ENCODE measurements at regions not wholly inside any gene's neighbourhood (a gene's known extent, or its start where the extent isn't known, plus 50 kb on each side); places are given as distances from the start of the nearest gene placed in this dataset.
A peak's percentile ranks its signal among the peaks of the same experiment; 100 is the strongest.

DNA sequence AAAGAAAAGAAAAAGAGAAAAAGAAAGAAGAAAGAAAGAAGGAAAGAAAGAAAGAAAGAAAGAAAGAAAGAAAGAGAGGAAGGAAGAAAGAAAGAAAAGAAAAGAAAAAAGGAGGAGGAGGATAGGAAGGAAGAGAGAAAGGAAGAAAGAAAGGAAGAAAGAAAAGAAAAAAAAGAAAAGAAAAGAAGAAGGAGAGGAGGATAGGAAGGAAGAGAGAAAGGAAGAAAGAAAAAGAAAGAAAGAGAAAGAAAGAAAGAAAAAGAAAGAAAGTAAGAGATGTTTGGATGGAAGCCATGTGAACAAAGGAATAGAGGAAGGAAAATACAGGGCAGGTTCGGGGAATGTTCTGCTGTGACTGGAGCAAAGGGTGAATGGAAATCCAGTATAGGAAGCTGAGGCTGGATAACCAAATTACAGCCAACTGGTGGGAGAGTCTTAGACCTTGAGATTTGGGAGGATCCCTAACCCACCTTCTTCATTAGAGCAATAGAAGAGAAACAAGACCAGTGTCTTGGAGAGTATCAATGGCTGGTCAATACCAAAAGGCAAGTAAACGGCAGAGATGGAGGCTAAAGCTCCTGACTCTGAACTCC, 94.9 kb downstream of the RASSF10 start:
- H3K27ac ChIP-seq (ENCODE audit: low read depth, low read length), result no peak overlapping the region
- H3K36me3 ChIP-seq (ENCODE audit: control insufficient read depth, insufficient read depth, low read length), result no peaks in the 10 kb centered on the region
- 92% methylated on average over 1 of the region's 2 CpGs for WGBS (ENCODE audit: insufficient coverage)

GRCh38 chr11:13104619-13105236, 95.6 kb downstream of the RASSF10 start:
- no peaks in the 10 kb centered on the region for H3K27me3 ChIP-seq (ENCODE audit: control insufficient read depth, insufficient read depth, low read length)
- no peak overlapping the region for H3K4me3 ChIP-seq (ENCODE audit: low read depth, low read length)
- H3K36me3 ChIP-seq (ENCODE audit: control insufficient read depth, insufficient read depth, low read length), result no peaks in the 10 kb centered on the region
- H3K9me3 ChIP-seq (ENCODE audit: control insufficient read depth, insufficient read depth, low read length), result no peaks in the 10 kb centered on the region
- 100% methylated on average over 1 of the region's 5 CpGs for WGBS (ENCODE audit: insufficient coverage)
- H3K27ac ChIP-seq (ENCODE audit: low read depth, low read length), result no peak overlapping the region
- DNase-seq (ENCODE audit: low read depth in 4 of 6, low spot score in 6 of 6), result no peak
- peaks cover 11% of the 10 kb centered on the region for H3K4me1 ChIP-seq (ENCODE audit: control insufficient read depth, insufficient read depth, low read length)

More for the DNA sequence above, 94.9 kb downstream of the RASSF10 start:
- H3K4me1 ChIP-seq (ENCODE audit: control insufficient read depth, insufficient read depth, low read length), result peaks cover 11% of the 10 kb centered on the region
- H3K27me3 ChIP-seq (ENCODE audit: control insufficient read depth, insufficient read depth, low read length), result no peaks in the 10 kb centered on the region
- H3K4me3 ChIP-seq (ENCODE audit: low read depth, low read length), result no peak overlapping the region
- no peaks in the 10 kb centered on the region for H3K9me3 ChIP-seq (ENCODE audit: control insufficient read depth, insufficient read depth, low read length)
- DNase-seq (ENCODE audit: low read depth in 4 of 6, low spot score in 6 of 6), result no peak

DNA sequence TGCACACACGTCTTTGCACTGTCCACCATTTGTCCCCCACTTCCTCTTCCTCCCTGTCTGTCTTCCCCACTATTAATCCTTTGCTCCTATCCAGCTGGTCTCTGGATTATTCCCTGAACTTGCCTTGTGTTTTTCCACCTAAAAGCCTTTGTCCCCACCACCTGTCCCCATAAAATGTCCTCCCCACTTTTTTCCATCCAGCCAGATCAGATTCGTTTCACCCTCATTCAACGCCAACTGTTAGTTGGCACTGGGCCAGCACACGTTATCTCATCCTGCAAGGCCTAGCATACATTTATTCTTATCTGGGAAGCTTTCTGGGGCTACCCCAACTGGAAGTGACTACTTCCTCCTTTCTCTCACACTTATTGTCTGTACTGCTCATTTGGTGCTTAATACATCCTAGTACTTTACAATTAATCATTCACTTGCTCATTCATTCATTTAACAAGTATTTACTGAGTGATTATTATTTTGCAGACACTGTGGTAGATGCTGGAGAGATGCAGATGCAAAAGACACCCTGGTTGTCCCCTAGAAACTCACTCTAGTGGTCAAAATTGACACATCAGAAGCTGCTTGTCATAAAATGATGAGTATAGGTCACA, 96.2 kb downstream of the RASSF10 start:
- Histone ChIP-seq H3K9me3 (ENCODE audit: control insufficient read depth, insufficient read depth, low read length) (no peaks in the 10 kb centered on the region), H3K27me3 (ENCODE audit: control insufficient read depth, insufficient read depth, low read length) (no peaks in the 10 kb centered on the region), H3K27ac (ENCODE audit: low read depth, low read length) (no peak overlapping the region), H3K4me3 (ENCODE audit: low read depth, low read length) (no peak overlapping the region), H3K36me3 (ENCODE audit: control insufficient read depth, insufficient read depth, low read length) (no peaks in the 10 kb centered on the region), H3K4me1 (ENCODE audit: control insufficient read depth, insufficient read depth, low read length) (peaks cover 11% of the 10 kb centered on the region)
- 26% methylated on average over 4 of the region's 4 CpGs for WGBS (ENCODE audit: insufficient coverage)
- peak in 2 of 6 donors; percentile 32 to 59 for DNase-seq (ENCODE audit: low read depth in 4 of 6, low spot score in 6 of 6)

DNA sequence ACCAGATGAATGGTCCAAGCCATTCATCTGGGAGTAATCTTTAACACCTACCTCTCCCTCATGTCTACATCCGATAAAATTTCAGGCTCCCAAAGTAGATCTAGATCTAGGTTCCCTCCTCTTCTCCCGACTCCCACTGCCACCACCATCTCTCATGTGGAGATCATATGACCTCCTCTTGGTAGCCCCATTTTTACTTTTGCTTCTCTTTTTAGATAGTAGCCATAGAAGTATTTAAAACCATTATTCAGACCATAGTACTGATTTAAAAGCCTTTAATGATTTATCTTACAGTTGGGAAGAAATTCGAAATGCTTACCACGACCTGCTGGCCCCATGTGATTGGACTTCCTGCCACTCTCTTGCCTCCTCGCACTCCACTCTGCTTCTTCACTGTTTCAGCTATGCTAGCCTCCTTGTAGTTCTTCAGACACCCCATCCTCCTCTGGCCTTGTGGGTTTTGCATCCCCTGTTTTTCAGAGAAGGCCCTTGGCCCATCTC, 98.5 kb downstream of the RASSF10 start:
- Histone ChIP-seq H3K4me3 (ENCODE audit: low read depth, low read length) (no peak overlapping the region), H3K4me1 (ENCODE audit: control insufficient read depth, insufficient read depth, low read length) (peaks cover 5% of the 10 kb centered on the region), H3K9me3 (ENCODE audit: control insufficient read depth, insufficient read depth, low read length) (no peaks in the 10 kb centered on the region), H3K27me3 (ENCODE audit: control insufficient read depth, insufficient read depth, low read length) (no peaks in the 10 kb centered on the region), H3K27ac (ENCODE audit: low read depth, low read length) (no peak overlapping the region), H3K36me3 (ENCODE audit: control insufficient read depth, insufficient read depth, low read length) (no peaks in the 10 kb centered on the region)
- 91% methylated on average over 3 of the region's 5 CpGs for WGBS (ENCODE audit: insufficient coverage)
- DNase-seq (ENCODE audit: low read depth in 4 of 6, low spot score in 6 of 6), result no peak

DNA sequence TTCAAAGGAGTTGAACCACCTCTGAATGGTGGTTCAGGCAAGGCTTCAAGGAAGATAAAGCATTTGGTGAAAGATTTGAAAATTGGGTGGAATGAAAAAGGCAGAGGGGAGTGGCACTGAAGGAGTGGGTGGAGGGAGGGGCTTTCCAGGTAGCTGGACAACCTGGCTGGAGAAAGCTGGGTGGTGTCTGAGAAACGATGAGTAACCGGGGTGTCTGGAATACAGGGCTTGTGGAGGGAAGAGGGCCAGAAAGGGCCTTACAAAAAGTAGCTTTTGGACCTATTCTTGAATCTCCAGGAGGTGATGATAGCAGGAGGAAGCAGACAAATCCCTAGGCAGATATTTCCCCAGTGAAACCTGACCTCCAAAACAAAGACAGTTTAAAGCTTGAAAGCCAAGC, 99.3 kb downstream of the RASSF10 start:
- Histone ChIP-seq H3K9me3 (ENCODE audit: control insufficient read depth, insufficient read depth, low read length) (no peaks in the 10 kb centered on the region), H3K4me1 (ENCODE audit: control insufficient read depth, insufficient read depth, low read length) (peaks cover 10% of the 10 kb centered on the region), H3K27ac (ENCODE audit: low read depth, low read length) (no peak overlapping the region), H3K27me3 (ENCODE audit: control insufficient read depth, insufficient read depth, low read length) (no peaks in the 10 kb centered on the region), H3K4me3 (ENCODE audit: low read depth, low read length) (no peak overlapping the region), H3K36me3 (ENCODE audit: control insufficient read depth, insufficient read depth, low read length) (no peaks in the 10 kb centered on the region)
- DNase-seq (ENCODE audit: low read depth in 4 of 6, low spot score in 6 of 6), result no peak
- 83% methylated on average over 1 of the region's 2 CpGs for WGBS (ENCODE audit: insufficient coverage)

- Histone ChIP-seq H3K4me3 (ENCODE audit: low read depth, low read length) (no peak overlapping the region), H3K27ac (ENCODE audit: low read depth, low read length) (no peak overlapping the region), H3K27me3 (ENCODE audit: control insufficient read depth, insufficient read depth, low read length) (no peaks in the 10 kb centered on the region), H3K9me3 (ENCODE audit: control insufficient read depth, insufficient read depth, low read length) (no peaks in the 10 kb centered on the region), H3K4me1 (ENCODE audit: control insufficient read depth, insufficient read depth, low read length) (peaks cover 19% of the 10 kb centered on the region), H3K36me3 (ENCODE audit: control insufficient read depth, insufficient read depth, low read length) (no peaks in the 10 kb centered on the region)
- WGBS (ENCODE audit: insufficient coverage), result 100% methylated on average over 1 of the region's 1 CpG
- DNase-seq (ENCODE audit: low read depth in 4 of 6, low spot score in 6 of 6), result no peak
These were observed 100.5 kb downstream of the RASSF10 start for GRCh38 chr11:13109616-13110015.

DNA sequence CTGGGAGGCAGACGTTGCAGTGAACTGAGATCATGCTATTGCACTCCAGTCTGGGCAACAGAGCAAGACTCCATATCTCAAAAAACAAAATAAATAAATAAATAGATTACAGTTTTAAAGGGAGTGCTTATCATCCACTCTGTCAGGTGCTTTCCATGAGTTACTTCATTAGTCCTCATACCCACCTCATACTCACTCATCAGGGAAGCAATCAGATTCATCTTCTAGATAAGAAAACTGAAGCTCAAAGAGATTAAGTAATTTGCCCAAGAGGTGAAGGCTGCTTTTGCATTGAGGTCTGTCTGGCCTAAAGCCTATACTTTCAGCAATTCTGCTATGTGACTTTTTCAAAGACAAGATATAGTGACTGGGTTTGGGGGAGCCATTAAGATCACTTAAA, 101.0 kb downstream of the RASSF10 start:
- H3K4me3 ChIP-seq (ENCODE audit: low read depth, low read length), result no peak overlapping the region
- H3K4me1 ChIP-seq (ENCODE audit: control insufficient read depth, insufficient read depth, low read length), result peaks cover 23% of the 10 kb centered on the region
- H3K27ac ChIP-seq (ENCODE audit: low read depth, low read length), result no peak overlapping the region
- no peaks in the 10 kb centered on the region for H3K36me3 ChIP-seq (ENCODE audit: control insufficient read depth, insufficient read depth, low read length)
- H3K27me3 ChIP-seq (ENCODE audit: control insufficient read depth, insufficient read depth, low read length), result no peaks in the 10 kb centered on the region
- no CpG with 5 or more reads among the region's 1 CpG for WGBS (ENCODE audit: insufficient coverage)
- no peaks in the 10 kb centered on the region for H3K9me3 ChIP-seq (ENCODE audit: control insufficient read depth, insufficient read depth, low read length)
- no peak for DNase-seq (ENCODE audit: low read depth in 4 of 6, low spot score in 6 of 6)

DNA sequence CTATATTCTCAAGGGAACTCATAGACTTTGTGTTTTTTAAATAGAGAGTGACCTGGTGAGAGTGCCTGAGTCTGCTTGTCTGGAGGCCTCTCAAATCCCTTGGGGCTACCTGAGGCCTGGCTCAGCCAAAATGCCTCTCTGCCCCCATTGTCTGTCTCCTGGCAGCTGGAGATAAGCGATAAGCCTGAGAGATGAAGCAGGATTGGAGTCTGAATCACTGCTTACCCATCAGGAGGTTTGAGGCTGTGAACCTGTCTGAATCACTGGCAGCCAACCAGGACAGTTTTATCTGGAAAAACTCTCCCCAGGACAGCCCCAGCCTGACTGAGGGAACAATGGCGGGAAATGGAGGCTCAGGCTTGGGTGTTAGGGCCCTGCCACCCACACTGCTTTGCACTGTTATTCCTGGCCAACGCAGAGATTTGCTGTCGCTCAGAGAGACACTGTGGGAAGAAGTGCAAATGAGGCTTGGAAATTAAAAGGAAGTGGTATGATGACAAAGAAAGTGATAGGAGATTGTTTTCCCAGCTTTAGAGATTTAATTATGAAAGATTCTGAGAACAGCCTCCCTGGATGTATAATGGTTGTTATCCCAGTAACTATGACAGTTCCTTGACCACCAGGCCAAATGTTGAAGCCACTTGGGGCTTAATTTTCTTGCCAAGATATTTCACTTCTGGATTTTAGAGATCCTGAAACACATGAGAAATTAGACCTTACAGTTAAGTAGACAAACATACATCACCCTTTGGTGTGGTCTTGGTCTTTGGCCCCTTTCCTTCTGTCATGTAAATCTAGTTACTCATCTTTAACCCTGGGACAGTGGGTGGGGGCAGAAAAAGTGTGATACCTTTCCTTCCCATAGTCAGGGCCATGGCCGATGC, 102.1 kb downstream of the RASSF10 start:
- 82% methylated on average over 5 of the region's 5 CpGs for WGBS (ENCODE audit: insufficient coverage)
- no peak for DNase-seq (ENCODE audit: low read depth in 4 of 6, low spot score in 6 of 6)
- Histone ChIP-seq H3K36me3 (ENCODE audit: control insufficient read depth, insufficient read depth, low read length) (no peaks in the 10 kb centered on the region), H3K9me3 (ENCODE audit: control insufficient read depth, insufficient read depth, low read length) (no peaks in the 10 kb centered on the region), H3K4me1 (ENCODE audit: control insufficient read depth, insufficient read depth, low read length) (peaks cover 23% of the 10 kb centered on the region), H3K27me3 (ENCODE audit: control insufficient read depth, insufficient read depth, low read length) (no peaks in the 10 kb centered on the region), H3K27ac (ENCODE audit: low read depth, low read length) (no peak overlapping the region), H3K4me3 (ENCODE audit: low read depth, low read length) (no peak overlapping the region)

GRCh38 chr11:13111813-13112130, 102.7 kb downstream of the RASSF10 start:
- Histone ChIP-seq H3K4me1 (ENCODE audit: control insufficient read depth, insufficient read depth, low read length) (peaks cover 23% of the 10 kb centered on the region), H3K4me3 (ENCODE audit: low read depth, low read length) (no peak overlapping the region), H3K27ac (ENCODE audit: low read depth, low read length) (no peak overlapping the region), H3K27me3 (ENCODE audit: control insufficient read depth, insufficient read depth, low read length) (no peaks in the 10 kb centered on the region), H3K36me3 (ENCODE audit: control insufficient read depth, insufficient read depth, low read length) (no peaks in the 10 kb centered on the region), H3K9me3 (ENCODE audit: control insufficient read depth, insufficient read depth, low read length) (no peaks in the 10 kb centered on the region)
- DNase-seq (ENCODE audit: low read depth in 4 of 6, low spot score in 6 of 6), result no peak
- 94% methylated on average over 6 of the region's 6 CpGs for WGBS (ENCODE audit: insufficient coverage)

Data from spinal cord (tissue), 9 donors.